GM19372 (cell line): ENCODE measurements at regions not wholly inside any gene's neighbourhood (a gene's known extent, or its start where the extent isn't known, plus 50 kb on each side); places are given as distances from the start of the nearest gene placed in this dataset.
"Not testable (repeated sequence)": the region's sequence is repeated elsewhere in the genome, so short reads cannot be mapped to it uniquely, and the experiment has no call there.

Source experiments
- ATAC-seq: cut with Tn5 transposase; IDR thresholded peaks from one replicate; pipeline ENCODE4 v1.9.1; 2021; ENCODE audit warnings: mild to moderate bottlenecking, low read depth, moderate library complexity; ENCODE audit not compliant: unreplicated experiment

DNA sequence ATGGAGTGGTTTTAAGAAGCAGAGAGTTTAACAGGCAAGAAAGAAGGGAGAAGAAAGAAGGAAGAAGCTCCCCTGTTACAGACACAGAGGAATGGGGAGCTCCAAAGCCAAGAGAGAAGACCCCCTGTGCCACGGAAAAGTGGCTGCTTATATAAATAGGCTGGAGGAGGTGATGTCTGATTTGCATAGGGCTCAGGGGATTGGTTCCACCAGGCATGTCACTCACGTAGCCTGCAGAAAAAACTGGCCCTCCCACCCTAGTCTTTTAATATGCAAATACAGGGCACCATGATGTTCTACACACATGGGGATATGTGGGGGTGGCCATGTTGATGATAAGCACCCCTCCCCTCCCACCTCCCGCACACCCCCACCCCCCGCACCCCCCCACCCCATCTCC, 99.6 kb downstream of the ETS2 start:
- ATAC-seq, result no peak

- ATAC-seq, result no peak
Observed at GRCh38 chr21:38903690-38904139, 98.0 kb downstream of the ETS2 start.

DNA sequence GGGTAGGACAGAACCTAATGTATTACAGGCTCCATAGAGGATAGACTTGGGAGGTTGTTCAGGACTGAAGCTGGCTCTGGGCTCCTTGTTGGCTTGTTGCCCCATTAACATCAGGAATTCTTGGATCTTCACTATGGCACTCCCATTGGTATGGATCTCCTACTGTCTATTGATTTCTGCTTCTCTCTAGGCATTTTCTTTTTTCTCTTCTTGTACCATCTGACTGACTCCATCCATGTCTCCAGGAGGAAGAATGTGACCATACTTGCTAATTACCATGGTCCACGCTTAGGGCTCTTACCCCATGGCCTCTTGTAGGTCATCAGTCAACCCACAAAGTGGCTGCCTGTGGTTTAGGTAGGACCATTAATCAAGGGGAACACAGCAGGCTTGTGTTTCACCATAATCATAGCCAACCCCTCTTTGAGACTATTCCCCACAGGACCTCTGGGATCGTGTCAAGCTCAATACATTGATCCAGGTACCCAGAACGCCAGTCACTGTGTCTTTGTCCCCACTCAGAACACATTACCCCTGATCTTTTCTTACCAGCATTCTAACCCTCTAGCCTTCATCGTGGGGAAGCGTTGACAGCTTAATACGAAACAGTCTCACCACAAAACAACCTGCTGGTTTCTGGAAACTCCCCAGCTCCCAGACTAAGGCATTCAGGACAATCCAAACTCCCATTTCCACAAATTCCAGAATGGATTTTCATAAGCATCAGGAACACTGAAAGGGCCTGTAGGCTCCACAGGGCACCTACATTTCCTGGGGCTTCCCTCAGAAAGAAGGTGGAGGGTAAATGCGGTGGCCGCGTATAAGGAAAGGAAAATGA, 97.1 kb downstream of the ETS2 start:
- ATAC-seq, result no peak

- ATAC-seq, result no peak
Observed at GRCh38 chr21:38900499-38900898, 94.8 kb downstream of the ETS2 start.

DNA sequence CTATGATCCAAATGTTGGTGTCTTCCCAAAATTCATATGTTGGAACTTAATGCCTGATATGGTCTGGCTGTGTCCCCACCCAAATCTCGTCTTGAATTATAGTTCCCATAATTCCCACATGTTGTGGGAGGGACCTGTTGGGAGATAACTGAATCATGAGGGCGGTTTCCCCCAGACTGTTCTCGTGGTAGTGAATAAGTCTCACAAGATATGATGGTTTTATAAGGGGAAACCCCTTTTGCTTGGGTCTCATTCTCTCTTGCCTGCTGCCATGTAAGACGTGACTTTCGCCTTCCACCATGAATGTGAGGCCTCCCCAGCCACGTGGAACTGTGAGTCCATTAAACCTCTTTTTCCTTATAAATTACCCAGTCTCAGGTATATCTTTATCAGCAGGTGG, 94.3 kb downstream of the ETS2 start:
- ATAC-seq, result not testable (repeated sequence)

DNA sequence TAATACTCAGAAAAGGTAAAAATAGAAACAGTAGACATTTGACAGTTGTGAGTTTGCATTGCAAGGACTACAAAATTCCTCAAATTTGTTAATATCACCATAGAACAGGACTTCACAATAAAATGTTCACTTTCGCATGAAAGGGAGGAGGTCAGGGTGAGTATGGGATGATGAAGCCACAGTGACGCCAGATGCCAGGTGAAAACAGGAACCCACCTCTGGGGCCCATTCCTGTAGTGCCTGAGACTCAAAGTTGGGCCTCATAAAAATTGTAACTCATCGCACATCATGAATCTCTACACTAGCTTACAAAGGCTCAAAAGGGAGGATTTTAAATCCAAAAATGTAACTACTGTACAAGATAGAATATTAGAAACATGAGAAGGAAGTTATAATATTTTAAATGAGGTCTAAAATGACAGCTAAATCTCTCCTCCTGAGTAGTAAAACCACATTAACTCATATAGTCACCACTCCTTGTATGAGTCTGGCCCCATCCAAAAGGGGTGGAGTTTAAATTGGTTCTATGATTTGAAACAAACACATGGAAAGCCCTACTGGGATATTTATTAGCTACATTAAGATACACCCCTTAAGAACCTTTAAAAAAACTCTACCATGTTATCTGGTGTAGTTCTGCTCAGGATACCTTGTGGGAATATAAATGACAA, 93.7 kb downstream of the ETS2 start:
- ATAC-seq, result no peak

- no peak for ATAC-seq
Observed at GRCh38 chr21:38898422-38899096, 92.8 kb downstream of the ETS2 start.

- no peak for ATAC-seq
Observed at GRCh38 chr21:38897532-38898421, 92.0 kb downstream of the ETS2 start.

GRCh38 chr21:38894899-38895298, 89.2 kb downstream of the ETS2 start:
- ATAC-seq, result no peak

DNA sequence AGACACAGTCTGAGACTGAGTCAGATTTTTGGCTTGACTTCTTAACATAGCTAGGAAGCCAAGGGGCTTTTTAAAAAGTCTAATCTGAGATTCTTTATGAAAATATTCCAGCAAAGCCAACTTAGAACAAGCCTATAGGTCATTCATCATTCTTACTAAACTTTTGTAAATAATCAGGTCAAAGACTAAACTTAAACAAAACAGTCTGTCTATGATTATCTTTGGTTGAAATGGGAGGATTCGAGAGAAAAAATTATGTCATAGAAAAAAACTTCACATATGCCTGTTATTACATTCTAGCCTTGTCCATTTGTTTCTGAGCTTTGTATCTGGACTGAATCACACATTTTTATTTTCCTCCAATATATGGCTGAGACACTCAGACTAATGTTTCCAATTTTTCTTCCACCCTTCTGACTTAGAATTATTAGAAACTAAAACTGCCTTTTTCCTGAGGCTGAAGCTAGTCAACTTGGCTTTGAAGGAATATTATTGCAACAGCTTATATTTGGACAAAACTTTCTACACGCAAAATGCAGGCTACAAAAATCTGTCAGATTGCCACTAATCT, 83.3 kb downstream of the ETS2 start:
- no peak for ATAC-seq

GRCh38 chr21:38887749-38888148, 82.0 kb downstream of the ETS2 start:
- no peak for ATAC-seq

GRCh38 chr21:38887062-38887686, 81.4 kb downstream of the ETS2 start:
- no peak for ATAC-seq

DNA sequence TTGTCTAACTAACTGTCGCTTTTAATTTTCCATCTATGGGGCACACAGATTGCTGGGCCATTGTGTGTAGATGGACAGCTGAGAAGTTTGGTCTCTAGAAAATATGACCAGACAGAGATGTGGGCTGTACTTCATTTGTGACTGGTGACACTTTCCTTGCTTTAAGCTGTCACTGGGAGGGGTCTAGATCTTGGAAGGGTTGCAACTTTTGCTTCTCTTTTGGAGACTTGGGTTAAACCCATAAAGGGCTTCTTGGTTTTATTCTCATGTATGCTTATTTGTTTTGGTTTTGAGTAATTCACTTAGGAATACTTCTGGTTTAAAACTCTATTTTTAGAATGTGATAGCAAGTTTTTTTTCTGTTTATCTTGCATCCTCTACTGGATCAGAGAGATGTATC, 80.2 kb downstream of the ETS2 start:
- ATAC-seq, result no peak

DNA sequence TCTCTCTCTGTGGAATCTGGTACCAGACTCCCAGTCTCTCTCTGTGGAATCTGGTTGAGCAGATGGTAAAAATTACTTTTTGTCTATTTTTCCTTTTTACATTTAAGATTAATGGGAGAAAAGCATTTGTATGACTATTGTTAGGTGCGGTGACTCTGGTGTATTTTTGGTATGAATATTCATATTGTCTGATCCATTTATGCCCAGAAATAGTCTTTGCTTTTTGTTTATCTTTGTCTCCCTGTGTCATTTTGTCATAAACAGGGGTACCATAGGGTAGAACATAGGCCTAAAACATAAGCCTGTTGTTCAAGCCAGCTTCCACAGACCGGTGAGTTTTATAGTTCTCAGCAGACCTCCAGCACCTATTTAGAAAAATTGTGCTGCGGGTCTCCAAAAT, 78.7 kb downstream of the ETS2 start:
- no peak for ATAC-seq

- no peak for ATAC-seq
Observed at GRCh38 chr21:38883142-38883541, 77.4 kb downstream of the ETS2 start.

GRCh38 chr21:38881131-38881530, 75.4 kb downstream of the ETS2 start:
- ATAC-seq, result no peak

- ATAC-seq, result no peak
Observed at GRCh38 chr21:38880577-38880966, 74.8 kb downstream of the ETS2 start.

DNA sequence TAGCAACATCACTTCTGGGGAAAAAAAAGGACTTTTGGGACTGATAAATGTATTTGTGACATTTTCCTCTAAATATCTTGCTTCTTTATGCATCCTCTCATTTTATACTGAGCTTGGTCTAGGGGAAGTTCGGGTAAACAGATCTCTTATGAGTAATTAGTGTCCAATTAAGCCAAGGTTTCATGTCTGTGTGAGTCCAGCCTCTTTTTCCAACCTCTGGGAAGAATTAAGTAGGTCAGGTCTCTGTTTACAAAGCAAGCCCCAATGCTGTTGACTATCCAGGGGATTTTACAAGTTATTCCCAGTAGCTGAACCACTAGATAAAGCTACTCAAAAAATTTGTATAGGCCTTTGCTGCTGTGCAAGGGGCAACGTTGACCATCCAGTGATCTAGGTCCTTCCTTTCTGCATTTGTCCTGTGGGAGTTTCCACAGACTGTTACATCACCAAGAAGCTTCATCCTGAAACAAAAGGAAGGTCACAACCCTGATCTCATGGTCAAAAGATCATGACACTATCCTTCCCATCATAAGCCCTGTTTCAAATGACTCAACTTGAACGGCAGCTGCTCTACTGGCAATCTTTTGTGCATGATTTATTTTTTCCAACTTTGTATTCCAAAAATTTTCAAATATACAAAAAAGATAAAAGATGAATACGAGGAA, 74.3 kb downstream of the ETS2 start:
- no peak for ATAC-seq
